Fibroblast of lung (primary cell): ENCODE measurements at regions not wholly inside any gene's neighbourhood (a gene's known extent, or its start where the extent isn't known, plus 50 kb on each side); places are given as distances from the start of the nearest gene placed in this dataset.

Source experiments
- DNase-seq, 2 donors: peaks; one replicate each; pipeline versions ENCODE4 v3.0.0 to v3.0.0-alpha.2; 2010; ENCODE audit warnings: low read depth in 2 of 2
- H2AFZ ChIP-seq: 2 replicates; pipeline ENCODE4 v1.5.1; 2012; ENCODE audit warnings: low read length, control low read depth, inconsistent platforms
- H3K27ac ChIP-seq: 2 replicates; pipeline ENCODE4 v1.5.1; 2011; ENCODE audit warnings: low read length, control low read depth; ENCODE audit not compliant: insufficient read depth
- H3K27me3 ChIP-seq: 2 replicates; pipeline ENCODE4 v1.5.1; 2011; ENCODE audit warnings: mild to moderate bottlenecking, low read length; ENCODE audit not compliant: control insufficient read depth, insufficient read depth
- H3K36me3 ChIP-seq: 2 replicates; pipeline ENCODE4 v1.5.1; 2011; ENCODE audit warnings: low read length; ENCODE audit not compliant: control insufficient read depth, insufficient read depth
- H3K4me1 ChIP-seq: 2 replicates; pipeline ENCODE4 v1.5.1; 2011; ENCODE audit warnings: low read length; ENCODE audit not compliant: control insufficient read depth, insufficient read depth; ENCODE audit errors: extremely low read depth
- H3K4me2 ChIP-seq: 2 replicates; pipeline ENCODE4 v1.5.1; 2011; ENCODE audit warnings: low read length, control low read depth; ENCODE audit not compliant: insufficient read depth; ENCODE audit errors: extremely low read depth
- H3K4me3 ChIP-seq, 4 experiments: fragments of 200-600 bp in 1 of 4; sonication (generic) in 1 of 4; replicated peaks in 1 of 4; 2 replicates each; pipeline ENCODE4 v1.5.1; 2011 to 2016; ENCODE audit warnings: low read length in 4 of 4, low read depth in 3 of 4, mild to moderate bottlenecking in 3 of 4, control low read depth in 2 of 4, inconsistent platforms in 1 of 4, mixed read lengths in 1 of 4; ENCODE audit not compliant: insufficient read depth in 1 of 4; ENCODE audit errors: control extremely low read depth in 1 of 4
- H3K79me2 ChIP-seq: 2 replicates; pipeline ENCODE4 v1.5.1; 2012; ENCODE audit warnings: mild to moderate bottlenecking, low read length, inconsistent platforms; ENCODE audit not compliant: control insufficient read depth, insufficient read depth
- H3K9ac ChIP-seq: 2 replicates; pipeline ENCODE4 v1.5.1; 2011; ENCODE audit warnings: mild to moderate bottlenecking, low read length, control low read depth; ENCODE audit not compliant: insufficient read depth
- H3K9me3 ChIP-seq: 2 replicates; pipeline ENCODE4 v1.5.1; 2012; ENCODE audit warnings: low read depth, low read length; ENCODE audit not compliant: control insufficient read depth, insufficient read depth
- H4K20me1 ChIP-seq: 2 replicates; pipeline ENCODE4 v1.5.1; 2011; ENCODE audit warnings: low read length; ENCODE audit not compliant: control insufficient read depth, insufficient read depth; ENCODE audit errors: extremely low read depth
- EZH2 ChIP-seq: IDR thresholded peaks from 2 replicates; pipeline ENCODE4 v1.5.1; 2012; ENCODE audit warnings: low read length, control low read depth, mild to moderate bottlenecking; ENCODE audit errors: missing control alignments
- TF ChIP-seq, protein P1 (sequence below), 2 donors: IDR thresholded peaks in 1 of 2; conservative IDR thresholded peaks in 1 of 2; 1 replicate in 1 of 2; 2 replicates in 1 of 2; pipeline ENCODE4 v1.5.1; 2011 to 2012; ENCODE audit warnings: low read length in 2 of 2, control low read depth in 1 of 2, inconsistent platforms in 1 of 2, low read depth in 1 of 2, mild to moderate bottlenecking in 1 of 2

- DNase-seq, result no peak
- no peaks in the 10 kb centered on the region for H4K20me1 ChIP-seq
- H3K79me2 ChIP-seq, result no peaks in the 10 kb centered on the region
- H3K4me1 ChIP-seq, result no peaks in the 10 kb centered on the region
- no peaks in the 10 kb centered on the region for H3K36me3 ChIP-seq
- no peak overlapping the region for H3K4me2 ChIP-seq
- H3K9me3 ChIP-seq, result no peaks in the 10 kb centered on the region
- no peak overlapping the region for H3K27ac ChIP-seq
- H3K27me3 ChIP-seq, result no peaks in the 10 kb centered on the region
- no peak overlapping the region for H3K4me3 ChIP-seq
- no peak overlapping the region for H3K9ac ChIP-seq
- no peak for TF ChIP-seq EZH2
- TF ChIP-seq, protein P1, sequence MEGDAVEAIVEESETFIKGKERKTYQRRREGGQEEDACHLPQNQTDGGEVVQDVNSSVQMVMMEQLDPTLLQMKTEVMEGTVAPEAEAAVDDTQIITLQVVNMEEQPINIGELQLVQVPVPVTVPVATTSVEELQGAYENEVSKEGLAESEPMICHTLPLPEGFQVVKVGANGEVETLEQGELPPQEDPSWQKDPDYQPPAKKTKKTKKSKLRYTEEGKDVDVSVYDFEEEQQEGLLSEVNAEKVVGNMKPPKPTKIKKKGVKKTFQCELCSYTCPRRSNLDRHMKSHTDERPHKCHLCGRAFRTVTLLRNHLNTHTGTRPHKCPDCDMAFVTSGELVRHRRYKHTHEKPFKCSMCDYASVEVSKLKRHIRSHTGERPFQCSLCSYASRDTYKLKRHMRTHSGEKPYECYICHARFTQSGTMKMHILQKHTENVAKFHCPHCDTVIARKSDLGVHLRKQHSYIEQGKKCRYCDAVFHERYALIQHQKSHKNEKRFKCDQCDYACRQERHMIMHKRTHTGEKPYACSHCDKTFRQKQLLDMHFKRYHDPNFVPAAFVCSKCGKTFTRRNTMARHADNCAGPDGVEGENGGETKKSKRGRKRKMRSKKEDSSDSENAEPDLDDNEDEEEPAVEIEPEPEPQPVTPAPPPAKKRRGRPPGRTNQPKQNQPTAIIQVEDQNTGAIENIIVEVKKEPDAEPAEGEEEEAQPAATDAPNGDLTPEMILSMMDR (conservative IDR thresholded peaks at IDR 0.05 in 1 of 2, IDR thresholded peaks at IDR 0.05 in 1 of 2; ENCODE audit: low read depth in 1 of 2, low read length in 2 of 2), result no peak
- H2AFZ ChIP-seq, result no peak overlapping the region
Measured at GRCh38 chr7:89988074-89988473, 166.2 kb upstream of the STEAP1 start.

DNA sequence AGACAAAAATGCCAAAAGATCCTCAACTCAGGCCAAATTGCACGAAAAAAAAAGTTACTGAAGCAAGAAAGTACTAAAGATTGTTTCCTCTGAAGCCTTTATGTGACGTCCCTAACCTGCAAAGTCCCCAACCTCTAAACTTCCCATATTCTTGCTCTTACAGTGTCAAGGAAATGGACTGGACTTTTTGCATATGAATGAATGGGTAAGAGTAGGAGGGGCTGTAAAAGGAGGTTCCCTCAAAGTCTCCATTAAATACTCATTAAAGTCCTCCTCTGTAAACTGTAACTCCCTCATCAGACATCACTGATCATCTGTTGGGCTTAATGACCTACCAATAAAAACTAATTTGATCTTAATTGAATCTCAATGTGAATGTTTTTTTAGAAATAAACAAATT is 164.8 kb upstream of the STEAP1 start:
- Histone ChIP-seq H3K27me3 (no peaks in the 10 kb centered on the region), H2AFZ (no peak overlapping the region), H3K9me3 (no peaks in the 10 kb centered on the region), H3K79me2 (no peaks in the 10 kb centered on the region), H3K4me1 (no peaks in the 10 kb centered on the region), H3K27ac (no peak overlapping the region), H3K36me3 (no peaks in the 10 kb centered on the region), H3K4me2 (no peak overlapping the region), H3K9ac (no peak overlapping the region), H3K4me3 (no peak overlapping the region), H4K20me1 (no peaks in the 10 kb centered on the region)
- DNase-seq, result no peak
- TF ChIP-seq EZH2, result no peak
- TF ChIP-seq, protein P1 (conservative IDR thresholded peaks at IDR 0.05 in 1 of 2, IDR thresholded peaks at IDR 0.05 in 1 of 2; ENCODE audit: low read depth in 1 of 2, low read length in 2 of 2), result no peak

- no peaks in the 10 kb centered on the region for H3K79me2 ChIP-seq
- H3K9ac ChIP-seq, result no peak overlapping the region
- H3K36me3 ChIP-seq, result no peaks in the 10 kb centered on the region
- H3K27ac ChIP-seq, result no peak overlapping the region
- no peak for DNase-seq
- no peaks in the 10 kb centered on the region for H3K27me3 ChIP-seq
- H3K4me2 ChIP-seq, result no peak overlapping the region
- H3K4me3 ChIP-seq, result no peak overlapping the region
- TF ChIP-seq EZH2, result no peak
- TF ChIP-seq, protein P1 (conservative IDR thresholded peaks at IDR 0.05 in 1 of 2, IDR thresholded peaks at IDR 0.05 in 1 of 2; ENCODE audit: low read depth in 1 of 2, low read length in 2 of 2), result no peak
- H3K4me1 ChIP-seq, result no peaks in the 10 kb centered on the region
- no peak overlapping the region for H2AFZ ChIP-seq
- H4K20me1 ChIP-seq, result no peaks in the 10 kb centered on the region
- H3K9me3 ChIP-seq, result no peaks in the 10 kb centered on the region
Measured at GRCh38 chr7:89994483-89994882, 159.8 kb upstream of the STEAP1 start.
